A673 (cell line): ENCODE measurements at regions not wholly inside any gene's neighbourhood (a gene's known extent, or its start where the extent isn't known, plus 50 kb on each side); places are given as distances from the start of the nearest gene placed in this dataset.

ENCODE experiments used
- BruUV-seq: library from RNA; stranded (reverse); fragments of 400-500 nt; replicated peaks from 2 replicates; lab custom pipeline; 2021; lab: Mats Ljungman, UMichigan
- CTCF ChIA-PET: fragments of 300-600 bp; sonication (Branson Sonifier 250); formaldehyde crosslinking; loops from one replicate; lab custom pipeline; 2022; ENCODE audit warnings: antibody characterized with exemption; lab: Charles Lee
- POLR2A ChIA-PET: fragments of 300-600 bp; sonication (Branson Sonifier 250); formaldehyde crosslinking; loops from one replicate; lab custom pipeline; 2022; ENCODE audit warnings: antibody characterized with exemption; ENCODE audit not compliant: low non-redundant PET; lab: Charles Lee
- DNase-seq: peaks from one replicate; pipeline ENCODE4 v3.0.0-alpha.2; 2015; ENCODE audit warnings: low spot score
- H3K27ac ChIP-seq: fragments of 200-600 bp; sonication (generic); 2 replicates; pipeline ENCODE4 v1.5.1; 2016; ENCODE audit warnings: mixed run types, low read depth, mild to moderate bottlenecking, mixed read lengths, antibody characterized with exemption, low read length; ENCODE audit not compliant: poor library complexity, severe bottlenecking
- H3K27me3 ChIP-seq: fragments of 200-600 bp; sonication (generic); replicated peaks from 2 replicates; pipeline ENCODE4 v1.6.1; 2017; ENCODE audit warnings: mixed run types, low read depth, mild to moderate bottlenecking, mixed read lengths, antibody characterized with exemption, low read length; ENCODE audit not compliant: insufficient read depth, poor library complexity
- H3K36me3 ChIP-seq: fragments of 200-600 bp; sonication (generic); 2 replicates; pipeline ENCODE4 v1.6.1; 2016; ENCODE audit warnings: mixed run types, mild to moderate bottlenecking, mixed read lengths, antibody characterized with exemption, low read length; ENCODE audit not compliant: insufficient read depth, poor library complexity, severe bottlenecking
- H3K4me1 ChIP-seq: fragments of 200-600 bp; sonication (generic); 2 replicates; pipeline ENCODE4 v1.6.1; 2017; ENCODE audit warnings: mixed run types, mild to moderate bottlenecking, mixed read lengths, antibody characterized with exemption, low read length; ENCODE audit not compliant: insufficient read depth, poor library complexity, severe bottlenecking
- H3K4me3 ChIP-seq: fragments of 200-600 bp; sonication (generic); 2 replicates; pipeline ENCODE4 v1.5.1; 2016; ENCODE audit warnings: low read depth, mixed run types, mild to moderate bottlenecking, mixed read lengths, low read length; ENCODE audit not compliant: poor library complexity, severe bottlenecking
- H3K9me3 ChIP-seq: fragments of 200-600 bp; sonication (generic); 2 replicates; pipeline ENCODE4 v1.6.1; 2016; ENCODE audit warnings: mixed run types, low read depth, mild to moderate bottlenecking, mixed read lengths, antibody characterized with exemption, low read length; ENCODE audit not compliant: poor library complexity, severe bottlenecking
- EZH2 ChIP-seq: fragments of 200-600 bp; sonication (generic); IDR thresholded peaks from 2 replicates; pipeline ENCODE4 v1.6.1; 2017; ENCODE audit warnings: borderline replicate concordance, low read depth, mild to moderate bottlenecking, mixed read lengths, antibody characterized with exemption, low read length; ENCODE audit not compliant: poor library complexity, severe bottlenecking
- intact Hi-C: fragments of 100-400 bp; cut with micrococcal nuclease; formaldehyde crosslinking; loops from one replicate; pipeline ENCODE4 v1.10.0; 2022; ENCODE audit not compliant: unreplicated experiment
- TF ChIP-seq, protein P1 (sequence below): fragments of 300-800, 200-600 bp; sonication (generic); conservative IDR thresholded peaks from 2 replicates; pipeline ENCODE4 v1.5.1; 2017; ENCODE audit warnings: low read depth, mild to moderate bottlenecking, antibody characterized with exemption, low read length, moderate library complexity, mixed read lengths

GRCh38 chr22:47653921-47654320, 891.5 kb downstream of the TBC1D22A start:
- intact Hi-C loops, result no loop called here
- H3K27ac ChIP-seq, result no peak overlapping the region
- H3K9me3 ChIP-seq, result no peaks in the 10 kb centered on the region
- TF ChIP-seq, protein P1, sequence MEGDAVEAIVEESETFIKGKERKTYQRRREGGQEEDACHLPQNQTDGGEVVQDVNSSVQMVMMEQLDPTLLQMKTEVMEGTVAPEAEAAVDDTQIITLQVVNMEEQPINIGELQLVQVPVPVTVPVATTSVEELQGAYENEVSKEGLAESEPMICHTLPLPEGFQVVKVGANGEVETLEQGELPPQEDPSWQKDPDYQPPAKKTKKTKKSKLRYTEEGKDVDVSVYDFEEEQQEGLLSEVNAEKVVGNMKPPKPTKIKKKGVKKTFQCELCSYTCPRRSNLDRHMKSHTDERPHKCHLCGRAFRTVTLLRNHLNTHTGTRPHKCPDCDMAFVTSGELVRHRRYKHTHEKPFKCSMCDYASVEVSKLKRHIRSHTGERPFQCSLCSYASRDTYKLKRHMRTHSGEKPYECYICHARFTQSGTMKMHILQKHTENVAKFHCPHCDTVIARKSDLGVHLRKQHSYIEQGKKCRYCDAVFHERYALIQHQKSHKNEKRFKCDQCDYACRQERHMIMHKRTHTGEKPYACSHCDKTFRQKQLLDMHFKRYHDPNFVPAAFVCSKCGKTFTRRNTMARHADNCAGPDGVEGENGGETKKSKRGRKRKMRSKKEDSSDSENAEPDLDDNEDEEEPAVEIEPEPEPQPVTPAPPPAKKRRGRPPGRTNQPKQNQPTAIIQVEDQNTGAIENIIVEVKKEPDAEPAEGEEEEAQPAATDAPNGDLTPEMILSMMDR, result no peak
- no peak overlapping the region for H3K4me3 ChIP-seq
- ChIA-PET CTCF (no interaction called here), POLR2A (no interaction called here)
- no peaks in the 10 kb centered on the region for H3K36me3 ChIP-seq
- DNase-seq, result no peak
- no peaks in the 10 kb centered on the region for H3K27me3 ChIP-seq
- no TSS peak for BruUV-seq
- H3K4me1 ChIP-seq, result no peaks in the 10 kb centered on the region

DNA sequence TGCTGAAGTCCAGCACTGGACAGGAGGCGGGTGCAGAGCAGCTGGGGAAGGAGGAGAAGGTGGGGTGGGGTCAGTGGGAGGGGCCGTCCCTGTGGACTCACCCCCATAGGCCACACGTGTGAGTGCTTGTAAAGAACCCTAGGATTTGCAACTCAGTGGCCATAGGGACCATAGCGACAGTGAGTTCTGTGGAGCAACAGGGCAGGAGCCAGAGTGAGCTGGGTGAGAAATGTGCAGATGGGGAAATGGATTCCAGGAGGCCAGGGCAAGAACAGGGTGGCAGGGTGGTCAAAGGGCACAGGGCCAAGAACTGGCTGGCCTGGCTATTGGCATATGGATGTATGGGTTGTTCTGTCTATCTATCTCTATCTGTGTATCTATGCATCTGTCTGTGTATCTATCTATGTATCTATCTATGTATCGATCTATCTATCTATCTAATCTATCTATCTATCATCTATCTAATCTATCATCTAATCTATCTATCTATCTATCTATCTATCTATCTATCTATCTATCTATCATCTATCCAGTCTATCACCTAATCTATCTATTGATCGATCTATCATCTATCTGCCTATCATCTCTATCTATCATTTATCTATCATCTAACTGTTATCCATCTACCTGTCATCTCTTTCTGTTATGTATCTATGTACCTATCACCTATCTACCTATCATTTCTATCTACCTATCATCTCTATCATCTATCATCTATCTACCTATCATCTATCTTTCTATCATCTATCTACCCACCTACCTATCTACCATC, 889.0 kb downstream of the TBC1D22A start:
- Histone ChIP-seq H3K9me3 (no peaks in the 10 kb centered on the region), H3K36me3 (no peaks in the 10 kb centered on the region), H3K4me3 (no peak overlapping the region), H3K27ac (no peak overlapping the region), H3K27me3 (no peaks in the 10 kb centered on the region), H3K4me1 (no peaks in the 10 kb centered on the region)
- intact Hi-C loops, result no loop called here
- TF ChIP-seq, protein P1, result no peak
- TF ChIP-seq EZH2, result no peak
- no peak for DNase-seq
- ChIA-PET CTCF (no interaction called here), POLR2A (no interaction called here)
- BruUV-seq, result no TSS peak

DNA sequence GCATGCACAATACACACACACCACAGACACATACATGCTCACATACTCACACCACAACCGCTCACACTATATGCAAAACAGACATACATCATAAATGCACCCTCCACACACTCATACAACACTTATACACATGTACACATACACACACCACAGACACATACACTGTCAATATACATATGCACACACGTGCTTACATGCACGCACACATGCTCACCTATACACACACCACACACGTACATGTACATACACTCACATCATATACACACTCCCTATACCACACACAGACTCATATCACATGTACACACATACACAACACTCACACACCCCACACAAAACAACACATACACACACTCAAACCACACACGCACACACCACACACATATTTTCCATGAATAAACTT, 885.3 kb downstream of the TBC1D22A start:
- DNase-seq, result no peak
- intact Hi-C loops, result no loop called here
- no TSS peak for BruUV-seq

More for the DNA sequence above, 885.3 kb downstream of the TBC1D22A start:
- H3K4me1 ChIP-seq, result no peaks in the 10 kb centered on the region
- no peak overlapping the region for H3K4me3 ChIP-seq
- CTCF ChIA-PET, result no interaction called here
- H3K36me3 ChIP-seq, result no peaks in the 10 kb centered on the region
- H3K27me3 ChIP-seq, result no peaks in the 10 kb centered on the region
- TF ChIP-seq, protein P1, result no peak
- no peak for TF ChIP-seq EZH2
- no peak overlapping the region for H3K27ac ChIP-seq
- H3K9me3 ChIP-seq, result no peaks in the 10 kb centered on the region
- POLR2A ChIA-PET, result no interaction called here
